Kidney epithelial cell (primary cell): ENCODE measurements at regions not wholly inside any gene's neighbourhood (a gene's known extent, or its start where the extent isn't known, plus 50 kb on each side); places are given as distances from the start of the nearest gene placed in this dataset.

ENCODE experiments used
- DNase-seq: peaks from one replicate; pipeline ENCODE4 v3.0.0-alpha.2; 2010; ENCODE audit warnings: low read depth
- H3K27me3 ChIP-seq: 2 replicates; pipeline ENCODE4 v1.6.0; 2011; ENCODE audit warnings: low read length; ENCODE audit not compliant: control insufficient read depth, insufficient read depth
- H3K36me3 ChIP-seq: 2 replicates; pipeline ENCODE4 v1.5.1; 2011; ENCODE audit warnings: low read length; ENCODE audit not compliant: control insufficient read depth, insufficient read depth
- H3K4me3 ChIP-seq: 2 replicates; pipeline ENCODE4 v1.5.1; 2011; ENCODE audit warnings: low read depth, mild to moderate bottlenecking, control low read depth, low read length
- TF ChIP-seq, protein P1 (sequence below): IDR thresholded peaks from 2 replicates; pipeline ENCODE4 v1.5.1; 2011; ENCODE audit warnings: mild to moderate bottlenecking, moderate library complexity, low read length, control low read depth, inconsistent platforms; ENCODE audit not compliant: insufficient read depth, poor library complexity, severe bottlenecking

GRCh38 chr19:30161021-30161655 lies 211.0 kb upstream of the ZNF536 start:
- Histone ChIP-seq H3K4me3 (no peak overlapping the region), H3K36me3 (no peaks in the 10 kb centered on the region), H3K27me3 (no peaks in the 10 kb centered on the region)
- TF ChIP-seq, protein P1, sequence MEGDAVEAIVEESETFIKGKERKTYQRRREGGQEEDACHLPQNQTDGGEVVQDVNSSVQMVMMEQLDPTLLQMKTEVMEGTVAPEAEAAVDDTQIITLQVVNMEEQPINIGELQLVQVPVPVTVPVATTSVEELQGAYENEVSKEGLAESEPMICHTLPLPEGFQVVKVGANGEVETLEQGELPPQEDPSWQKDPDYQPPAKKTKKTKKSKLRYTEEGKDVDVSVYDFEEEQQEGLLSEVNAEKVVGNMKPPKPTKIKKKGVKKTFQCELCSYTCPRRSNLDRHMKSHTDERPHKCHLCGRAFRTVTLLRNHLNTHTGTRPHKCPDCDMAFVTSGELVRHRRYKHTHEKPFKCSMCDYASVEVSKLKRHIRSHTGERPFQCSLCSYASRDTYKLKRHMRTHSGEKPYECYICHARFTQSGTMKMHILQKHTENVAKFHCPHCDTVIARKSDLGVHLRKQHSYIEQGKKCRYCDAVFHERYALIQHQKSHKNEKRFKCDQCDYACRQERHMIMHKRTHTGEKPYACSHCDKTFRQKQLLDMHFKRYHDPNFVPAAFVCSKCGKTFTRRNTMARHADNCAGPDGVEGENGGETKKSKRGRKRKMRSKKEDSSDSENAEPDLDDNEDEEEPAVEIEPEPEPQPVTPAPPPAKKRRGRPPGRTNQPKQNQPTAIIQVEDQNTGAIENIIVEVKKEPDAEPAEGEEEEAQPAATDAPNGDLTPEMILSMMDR: no peak
- no peak for DNase-seq

- Histone ChIP-seq H3K36me3 (no peaks in the 10 kb centered on the region), H3K27me3 (no peaks in the 10 kb centered on the region), H3K4me3 (no peak overlapping the region)
- DNase-seq: no peak
- TF ChIP-seq, protein P1: no peak
Measured at GRCh38 chr19:30161770-30162169, 210.4 kb upstream of the ZNF536 start.

DNA sequence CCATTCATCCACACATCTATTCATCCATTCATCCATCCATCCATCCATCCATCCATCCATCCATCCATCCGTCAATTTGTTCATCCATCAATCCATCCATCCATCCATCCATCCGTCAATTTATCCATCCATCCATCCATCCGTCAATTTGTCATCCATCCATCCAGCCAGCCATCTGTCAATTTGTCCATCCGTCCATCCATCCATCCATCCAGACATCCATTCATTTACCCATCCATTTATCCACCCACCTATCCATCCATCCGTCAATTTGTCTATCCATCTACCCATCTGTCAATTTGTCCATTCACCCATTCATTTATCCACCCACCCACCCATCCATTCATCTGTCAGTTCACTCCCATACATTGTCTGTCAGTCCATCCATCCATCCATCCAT lies 209.5 kb upstream of the ZNF536 start:
- no peaks in the 10 kb centered on the region for H3K27me3 ChIP-seq
- no peak for DNase-seq
- H3K36me3 ChIP-seq: no peaks in the 10 kb centered on the region
- TF ChIP-seq, protein P1: no peak
- no peak overlapping the region for H3K4me3 ChIP-seq

DNA sequence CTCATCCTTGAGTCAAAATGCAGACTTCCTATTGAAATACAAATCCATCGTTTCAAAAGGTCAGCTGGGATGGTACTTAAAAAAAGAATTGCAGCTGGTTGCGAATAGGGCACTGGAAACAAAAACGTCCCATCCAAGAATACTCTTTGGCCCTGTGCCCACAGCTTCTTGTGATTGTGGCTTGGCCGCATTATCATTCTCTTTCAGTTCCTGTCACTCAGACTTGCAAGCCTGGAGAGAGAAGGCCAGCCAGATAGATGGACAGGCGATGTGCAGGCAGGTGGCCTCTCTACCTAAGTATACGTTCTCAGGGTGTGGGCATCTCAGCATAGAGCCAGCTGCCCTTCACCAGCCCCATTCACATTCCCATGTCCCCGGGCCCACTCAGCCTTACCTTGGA lies 208.5 kb upstream of the ZNF536 start:
- Histone ChIP-seq H3K27me3 (no peaks in the 10 kb centered on the region), H3K4me3 (no peak overlapping the region), H3K36me3 (no peaks in the 10 kb centered on the region)
- no peak for DNase-seq
- TF ChIP-seq, protein P1: no peak

DNA sequence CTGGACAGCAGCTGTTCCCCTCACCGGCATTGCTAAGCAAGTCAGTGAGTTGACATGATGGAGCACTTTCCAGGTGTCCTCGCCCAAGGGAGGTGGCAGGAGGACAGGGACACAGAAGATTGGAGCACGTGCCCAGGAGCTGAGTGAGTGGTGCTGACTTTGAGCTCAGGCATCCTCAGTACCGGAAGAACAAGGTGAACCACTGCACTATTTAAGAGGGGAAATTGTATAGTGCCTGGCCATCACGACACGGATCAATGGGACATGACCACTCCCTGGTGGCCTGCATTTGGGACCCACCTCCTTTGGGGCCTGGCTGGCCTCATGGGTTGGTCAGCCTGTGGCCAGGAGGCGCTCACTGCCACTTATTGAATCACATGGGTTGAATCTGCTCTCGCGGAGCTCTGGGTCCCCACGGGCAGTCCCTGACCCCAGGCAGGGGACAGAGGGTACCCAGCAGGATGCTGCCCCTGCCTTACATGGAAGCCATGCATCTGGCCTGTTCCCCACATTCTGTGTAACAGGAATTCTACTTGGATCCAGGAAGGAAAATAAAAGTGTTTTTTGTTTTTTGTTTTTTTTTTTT lies 206.9 kb upstream of the ZNF536 start:
- Histone ChIP-seq H3K4me3 (no peak overlapping the region), H3K36me3 (no peaks in the 10 kb centered on the region), H3K27me3 (no peaks in the 10 kb centered on the region)
- TF ChIP-seq, protein P1: no peak
- no peak for DNase-seq

- H3K36me3 ChIP-seq: no peaks in the 10 kb centered on the region
- no peaks in the 10 kb centered on the region for H3K27me3 ChIP-seq
- DNase-seq: no peak
- no peak overlapping the region for H3K4me3 ChIP-seq
- TF ChIP-seq, protein P1: no peak
Measured at GRCh38 chr19:30167206-30167868, 204.8 kb upstream of the ZNF536 start.
